Chondrocyte (in vitro differentiated cells): ENCODE measurements at regions not wholly inside any gene's neighbourhood (a gene's known extent, or its start where the extent isn't known, plus 50 kb on each side); places are given as distances from the start of the nearest gene placed in this dataset.

ENCODE experiments used
- DNase-seq: peaks from one replicate; pipeline ENCODE4 v3.0.0; 2021; ENCODE audit warnings: mixed read lengths, low spot score
- H3K27ac Mint-ChIP-seq: one replicate; pipeline ENCODE4 v1.8.0; 2021; ENCODE audit warnings: mild to moderate bottlenecking, moderate library complexity, mixed read lengths; ENCODE audit not compliant: unreplicated experiment
- H3K27me3 Mint-ChIP-seq: 2 replicates; pipeline ENCODE4 v1.8.0; 2021; ENCODE audit warnings: low read depth, mixed read lengths
- H3K36me3 Mint-ChIP-seq: 2 replicates; pipeline ENCODE4 v1.8.0; 2021; ENCODE audit warnings: low read depth, mixed read lengths
- H3K4me1 Mint-ChIP-seq: 2 replicates; pipeline ENCODE4 v1.8.0; 2021; ENCODE audit warnings: low read depth, mild to moderate bottlenecking, mixed read lengths
- H3K4me3 Mint-ChIP-seq: one replicate; pipeline ENCODE4 v1.8.0; 2021; ENCODE audit warnings: mild to moderate bottlenecking, moderate library complexity, mixed read lengths; ENCODE audit not compliant: unreplicated experiment
- H3K9me3 Mint-ChIP-seq: 2 replicates; pipeline ENCODE4 v1.8.0; 2021; ENCODE audit warnings: low read depth, mixed read lengths
- TF ChIP-seq, protein P1 (sequence below): fragments of 200-600 bp; sonication (generic); IDR thresholded peaks from 2 replicates; pipeline ENCODE4 v1.5.0; 2021; ENCODE audit warnings: antibody characterized with exemption, mild to moderate bottlenecking, moderate library complexity

- Mint-ChIP-seq H3K4me1 (no peaks in the 10 kb centered on the region), H3K27ac (no peak overlapping the region), H3K9me3 (peaks cover 40% of the 10 kb centered on the region), H3K4me3 (no peak overlapping the region), H3K27me3 (no peaks in the 10 kb centered on the region), H3K36me3 (peaks cover 13% of the 10 kb centered on the region)
- DNase-seq, result no peak
- TF ChIP-seq, protein P1, sequence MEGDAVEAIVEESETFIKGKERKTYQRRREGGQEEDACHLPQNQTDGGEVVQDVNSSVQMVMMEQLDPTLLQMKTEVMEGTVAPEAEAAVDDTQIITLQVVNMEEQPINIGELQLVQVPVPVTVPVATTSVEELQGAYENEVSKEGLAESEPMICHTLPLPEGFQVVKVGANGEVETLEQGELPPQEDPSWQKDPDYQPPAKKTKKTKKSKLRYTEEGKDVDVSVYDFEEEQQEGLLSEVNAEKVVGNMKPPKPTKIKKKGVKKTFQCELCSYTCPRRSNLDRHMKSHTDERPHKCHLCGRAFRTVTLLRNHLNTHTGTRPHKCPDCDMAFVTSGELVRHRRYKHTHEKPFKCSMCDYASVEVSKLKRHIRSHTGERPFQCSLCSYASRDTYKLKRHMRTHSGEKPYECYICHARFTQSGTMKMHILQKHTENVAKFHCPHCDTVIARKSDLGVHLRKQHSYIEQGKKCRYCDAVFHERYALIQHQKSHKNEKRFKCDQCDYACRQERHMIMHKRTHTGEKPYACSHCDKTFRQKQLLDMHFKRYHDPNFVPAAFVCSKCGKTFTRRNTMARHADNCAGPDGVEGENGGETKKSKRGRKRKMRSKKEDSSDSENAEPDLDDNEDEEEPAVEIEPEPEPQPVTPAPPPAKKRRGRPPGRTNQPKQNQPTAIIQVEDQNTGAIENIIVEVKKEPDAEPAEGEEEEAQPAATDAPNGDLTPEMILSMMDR, result no peak
Observed at GRCh38 chr2:167670588-167670987, 576.8 kb downstream of the STK39 start.

- DNase-seq, result no peak
- Mint-ChIP-seq H3K9me3 (no peaks in the 10 kb centered on the region), H3K27me3 (no peaks in the 10 kb centered on the region), H3K27ac (no peak overlapping the region), H3K4me3 (no peak overlapping the region), H3K36me3 (no peaks in the 10 kb centered on the region), H3K4me1 (no peaks in the 10 kb centered on the region)
- TF ChIP-seq, protein P1, result no peak
Observed at GRCh38 chr2:167653131-167653530, 594.3 kb downstream of the STK39 start.

- no peak overlapping the region for H3K27ac Mint-ChIP-seq
- TF ChIP-seq, protein P1, result no peak
- no peaks in the 10 kb centered on the region for H3K4me1 Mint-ChIP-seq
- H3K27me3 Mint-ChIP-seq, result no peaks in the 10 kb centered on the region
- H3K9me3 Mint-ChIP-seq, result no peaks in the 10 kb centered on the region
- no peak for DNase-seq
- H3K36me3 Mint-ChIP-seq, result no peaks in the 10 kb centered on the region
- H3K4me3 Mint-ChIP-seq, result no peak overlapping the region
Observed at GRCh38 chr2:167652401-167652800, 595.0 kb downstream of the STK39 start.

GRCh38 chr2:167651406-167652151 lies 595.8 kb downstream of the STK39 start:
- no peak overlapping the region for H3K27ac Mint-ChIP-seq
- H3K36me3 Mint-ChIP-seq, result no peaks in the 10 kb centered on the region
- TF ChIP-seq, protein P1, result no peak
- no peak overlapping the region for H3K4me3 Mint-ChIP-seq
- no peak for DNase-seq
- H3K27me3 Mint-ChIP-seq, result no peaks in the 10 kb centered on the region
- H3K4me1 Mint-ChIP-seq, result no peaks in the 10 kb centered on the region
- H3K9me3 Mint-ChIP-seq, result no peaks in the 10 kb centered on the region

- H3K36me3 Mint-ChIP-seq, result no peaks in the 10 kb centered on the region
- TF ChIP-seq, protein P1, result no peak
- H3K4me3 Mint-ChIP-seq, result no peak overlapping the region
- H3K27me3 Mint-ChIP-seq, result no peaks in the 10 kb centered on the region
- no peaks in the 10 kb centered on the region for H3K4me1 Mint-ChIP-seq
- H3K9me3 Mint-ChIP-seq, result no peaks in the 10 kb centered on the region
- DNase-seq, result no peak
- H3K27ac Mint-ChIP-seq, result no peak overlapping the region
Observed at GRCh38 chr2:167646557-167646956, 600.8 kb downstream of the STK39 start.
